ENCODE measurements at regions not wholly inside any gene's neighbourhood (a gene's known extent, or its start where the extent isn't known, plus 50 kb on each side); places are given as distances from the start of the nearest gene placed in this dataset.
A peak's percentile ranks its signal among the peaks of the same experiment; 100 is the strongest.

DNA sequence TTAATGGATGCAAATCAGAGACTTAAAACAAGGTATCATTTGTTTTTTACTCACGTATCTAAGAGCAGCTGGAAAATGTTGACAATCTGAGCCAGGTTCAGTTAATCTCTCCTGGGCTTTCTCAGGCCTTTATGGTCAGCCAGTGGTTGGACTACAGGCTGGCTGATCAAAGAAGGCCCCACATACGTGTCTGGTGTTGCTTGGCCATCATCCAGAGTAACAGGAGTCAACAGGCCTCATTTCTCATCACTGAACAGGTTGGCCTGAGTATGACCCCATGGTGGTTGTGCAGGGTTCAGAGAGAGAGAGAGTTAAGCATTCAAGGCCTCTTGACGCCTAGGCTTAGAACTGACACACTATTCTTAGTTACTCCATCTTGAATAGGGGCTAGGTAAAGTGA lies 97.0 kb upstream of the VLDLR start:
- no peak for DNase-seq

DNA sequence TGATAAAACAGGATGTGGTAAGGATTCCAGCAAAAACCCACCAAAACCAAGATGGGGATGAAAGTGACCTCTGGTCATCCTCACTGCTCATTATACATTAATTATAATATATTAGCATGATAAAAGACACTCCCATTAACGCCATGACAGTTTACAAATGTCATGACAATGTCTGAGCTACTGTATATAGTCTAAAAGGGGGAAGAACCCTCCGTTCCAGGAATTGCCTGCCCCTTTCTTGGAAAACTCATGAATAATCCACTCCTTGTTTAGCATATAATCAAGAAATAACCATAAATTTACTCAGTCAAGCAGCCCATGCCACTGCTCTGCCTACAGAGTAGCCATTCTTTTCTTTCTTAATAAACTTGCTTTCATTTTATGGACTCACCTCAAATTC lies 96.4 kb upstream of the VLDLR start:
- DNase-seq, result no peak

DNA sequence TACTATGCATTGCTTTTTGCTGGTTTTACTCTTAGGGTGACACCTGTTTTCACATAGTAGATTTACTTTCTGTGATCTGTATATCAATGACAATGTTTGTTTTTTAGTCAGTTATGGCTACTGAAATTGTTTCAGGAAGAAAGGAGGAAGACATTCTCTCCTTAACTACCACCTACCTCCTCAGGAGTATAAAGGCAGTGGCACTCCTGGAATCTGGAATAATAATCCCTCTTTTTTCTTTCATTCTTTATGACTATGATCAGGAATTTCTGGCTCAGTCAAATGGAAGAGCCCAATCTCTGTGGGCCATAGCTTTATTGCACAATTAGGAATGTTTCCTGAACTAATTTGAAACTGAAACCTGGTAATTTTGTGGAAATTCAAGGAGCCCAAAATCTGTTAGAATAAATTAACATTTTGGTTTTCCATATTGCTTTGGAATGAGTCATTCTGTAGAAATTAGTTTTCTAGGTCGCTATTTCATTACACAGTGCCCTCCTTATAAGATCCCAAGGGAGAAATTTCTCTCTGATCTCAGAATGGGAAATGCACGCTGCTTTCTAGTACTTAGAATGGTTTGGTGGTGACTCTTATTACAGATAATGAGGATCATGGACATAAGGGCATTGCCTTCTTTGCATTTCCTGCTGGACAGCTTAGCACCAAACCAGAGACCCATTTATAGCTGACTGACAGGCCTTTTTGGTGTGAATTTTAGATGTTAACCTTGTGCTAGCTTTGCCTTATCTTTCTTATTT lies 95.3 kb upstream of the VLDLR start:
- no peak for DNase-seq

DNA sequence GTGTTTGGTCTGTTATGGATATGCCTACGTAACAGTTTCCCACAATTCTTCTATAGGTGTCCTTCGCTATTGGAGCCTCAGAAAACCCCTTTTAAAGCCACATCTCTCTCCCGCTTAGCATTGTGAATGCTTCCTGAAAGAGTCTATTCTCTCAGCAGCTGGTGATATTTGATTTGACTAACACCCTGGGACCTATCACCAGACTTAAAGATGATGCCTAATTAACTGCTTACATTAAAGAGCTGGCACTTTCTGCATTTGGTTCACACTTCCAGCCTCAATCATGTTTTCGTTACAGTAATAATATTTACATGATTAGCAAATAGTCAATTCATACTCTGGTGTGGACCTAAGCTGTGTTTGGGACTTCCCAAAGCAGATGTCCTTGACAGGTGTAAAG lies 90.1 kb upstream of the VLDLR start:
- DNase-seq, result no peak

DNA sequence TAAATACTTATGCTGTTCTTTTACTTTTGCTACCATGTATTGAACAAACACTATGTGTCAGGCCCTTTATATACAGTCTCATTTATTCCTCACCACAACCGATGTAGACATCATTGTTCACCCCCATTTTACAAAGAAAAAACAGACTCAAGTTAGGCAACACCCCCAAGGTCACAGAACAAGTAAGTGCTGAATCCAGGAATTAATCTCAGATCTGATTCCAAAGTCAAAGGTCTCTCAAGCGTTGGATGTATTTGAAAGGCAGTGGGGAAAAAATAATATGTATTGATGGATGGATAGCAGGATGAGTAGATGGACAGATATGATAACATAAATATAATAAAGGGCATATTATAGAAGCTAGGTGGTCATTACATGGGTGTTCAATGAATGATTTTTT lies 85.1 kb upstream of the VLDLR start:
- DNase-seq, result no peak

DNA sequence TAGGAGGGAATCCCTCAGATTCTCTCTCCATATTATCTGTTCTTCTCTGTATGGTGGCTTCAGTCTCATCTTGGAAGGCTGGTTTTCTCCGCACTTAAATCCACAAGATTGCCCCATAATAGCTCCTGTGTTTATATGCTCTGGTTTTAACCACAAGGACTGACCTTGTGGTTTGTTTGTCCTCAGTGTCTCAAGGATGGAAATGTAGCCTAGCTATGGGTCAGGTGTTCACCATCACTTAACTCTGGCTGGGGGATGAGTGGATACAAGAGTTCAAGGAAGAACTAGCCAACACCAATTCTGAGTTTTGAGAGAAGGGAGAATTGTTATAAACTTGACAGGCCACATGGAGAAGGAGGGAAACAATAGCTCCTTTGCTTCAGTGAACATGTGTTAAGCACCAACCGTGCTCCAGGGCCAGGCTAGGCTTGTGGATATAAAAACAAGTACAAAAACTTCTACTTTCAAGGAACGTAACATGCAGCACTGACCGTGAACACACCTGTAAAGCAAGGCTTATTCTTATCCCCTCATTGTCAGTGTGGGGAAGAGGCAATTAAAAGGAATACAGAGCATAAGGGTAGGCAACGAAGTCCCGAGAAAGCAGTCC lies 75.6 kb upstream of the VLDLR start:
- DNase-seq, result no peak

DNA sequence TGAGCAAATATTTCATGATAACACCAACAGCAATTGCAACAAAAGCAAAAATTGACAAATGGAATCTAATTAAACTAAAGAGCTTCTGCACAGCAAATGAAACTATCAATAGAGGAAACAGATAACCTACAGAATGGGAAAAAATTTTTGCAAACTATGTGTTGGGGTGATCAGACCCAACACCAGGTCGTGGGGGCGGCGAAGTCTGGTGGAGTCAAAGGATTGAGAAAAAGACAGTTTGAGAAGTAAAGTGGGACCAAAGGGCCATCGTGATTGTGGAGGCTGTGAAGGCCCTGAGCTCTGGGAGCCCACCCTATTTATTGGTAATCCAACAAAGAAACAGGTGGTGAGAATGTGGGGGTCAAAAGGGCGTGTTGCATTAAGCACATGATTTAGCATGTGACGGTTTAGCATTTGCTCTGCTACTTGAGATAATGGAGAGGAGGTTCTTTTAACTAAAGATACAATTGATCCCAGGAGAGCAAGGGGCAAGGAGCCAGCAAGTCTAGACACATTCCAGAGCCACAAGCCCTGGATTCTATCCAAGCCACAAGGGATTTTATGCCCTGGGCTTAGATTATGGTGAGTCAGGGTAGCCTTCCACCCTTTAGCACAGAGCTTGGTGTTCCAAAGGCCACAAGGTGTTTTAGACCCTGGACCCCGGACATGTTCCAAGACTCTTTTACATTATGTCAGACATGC lies 65.5 kb upstream of the VLDLR start:
- peak; percentile 65 for DNase-seq

DNA sequence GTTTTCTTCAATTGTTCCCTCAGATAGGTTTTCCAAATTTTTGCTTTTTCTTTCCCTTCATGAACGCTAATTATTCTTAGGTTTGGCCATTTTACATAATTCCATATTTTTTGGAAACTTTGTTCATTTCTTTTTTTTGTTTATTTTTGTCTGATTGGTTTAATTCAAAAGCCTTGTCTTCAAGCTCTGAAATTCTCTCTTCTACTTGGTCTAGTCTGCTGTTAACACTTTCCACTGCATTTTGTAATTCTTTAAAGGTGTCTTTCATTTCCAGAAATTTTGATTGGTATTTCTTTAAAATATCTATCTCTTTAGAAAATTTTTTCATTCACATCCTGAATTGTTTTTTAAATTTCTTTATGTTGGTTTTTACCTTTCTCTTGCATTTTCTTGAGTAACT lies 63.9 kb upstream of the VLDLR start:
- DNase-seq, result no peak

DNA sequence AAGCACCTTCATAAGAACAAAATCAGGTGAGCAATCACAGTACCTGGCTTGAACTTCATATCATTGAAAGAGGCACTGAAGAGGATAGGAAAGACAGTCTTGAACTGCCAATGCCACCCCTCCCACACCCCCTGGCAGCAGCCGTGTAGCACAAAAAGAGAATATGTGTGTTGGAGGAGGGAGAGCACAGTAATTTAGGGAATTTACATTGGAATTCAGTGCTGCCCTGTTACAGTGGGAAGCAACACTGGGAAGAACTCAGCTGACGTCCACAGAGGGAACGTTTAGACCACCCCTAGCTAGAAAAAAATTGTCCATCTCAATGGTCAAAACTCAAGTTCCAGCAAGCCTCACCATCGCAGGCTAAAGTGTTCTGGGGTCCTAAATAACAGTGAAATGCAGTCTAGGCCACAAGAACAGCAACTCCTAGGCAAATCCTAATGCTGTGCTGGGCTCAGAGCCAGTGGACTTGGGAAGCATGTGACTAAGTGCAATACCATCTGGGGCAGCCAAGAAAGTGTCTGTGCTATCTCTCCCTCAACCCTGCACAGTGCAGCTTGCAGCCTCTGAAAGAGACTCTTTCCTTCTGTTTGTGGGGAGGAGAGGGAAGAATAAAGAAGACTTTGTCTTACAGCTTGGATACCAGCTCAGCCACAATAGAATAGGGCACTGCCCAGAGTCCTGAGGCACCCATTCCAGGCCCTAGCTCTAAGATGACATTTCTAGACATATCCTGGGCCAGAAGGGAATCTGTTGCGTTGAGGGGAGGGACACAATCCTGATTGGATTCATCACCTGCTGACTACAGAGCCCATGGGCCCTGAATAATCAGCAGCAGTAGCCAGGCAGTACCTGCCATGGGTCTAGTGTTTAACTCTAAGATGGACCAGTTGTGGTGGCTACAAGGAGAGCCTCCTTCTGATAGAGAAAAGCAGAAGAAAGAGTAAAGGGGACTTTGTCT lies 62.1 kb upstream of the VLDLR start:
- peak; percentile 61 for DNase-seq

DNA sequence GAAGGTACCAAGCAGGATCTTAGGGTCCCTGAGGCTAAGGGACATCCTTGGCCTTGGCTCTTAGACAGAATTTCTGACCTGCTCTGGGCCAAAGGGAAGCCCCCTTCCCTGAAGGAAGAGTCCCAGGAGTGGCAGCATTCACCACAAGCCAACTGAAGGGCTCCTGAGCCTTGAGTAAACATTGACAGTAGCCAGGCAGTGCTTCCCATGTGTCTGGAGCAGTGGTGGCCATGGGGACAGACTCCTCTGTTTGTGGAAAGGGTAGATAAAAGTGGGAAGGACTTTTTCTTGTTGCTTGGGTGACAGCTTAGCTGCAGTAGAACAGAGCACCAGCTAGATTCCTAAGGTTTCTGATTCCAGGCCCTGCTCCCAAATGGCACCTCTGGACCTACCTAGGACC lies 61.4 kb upstream of the VLDLR start:
- DNase-seq, result no peak

DNA sequence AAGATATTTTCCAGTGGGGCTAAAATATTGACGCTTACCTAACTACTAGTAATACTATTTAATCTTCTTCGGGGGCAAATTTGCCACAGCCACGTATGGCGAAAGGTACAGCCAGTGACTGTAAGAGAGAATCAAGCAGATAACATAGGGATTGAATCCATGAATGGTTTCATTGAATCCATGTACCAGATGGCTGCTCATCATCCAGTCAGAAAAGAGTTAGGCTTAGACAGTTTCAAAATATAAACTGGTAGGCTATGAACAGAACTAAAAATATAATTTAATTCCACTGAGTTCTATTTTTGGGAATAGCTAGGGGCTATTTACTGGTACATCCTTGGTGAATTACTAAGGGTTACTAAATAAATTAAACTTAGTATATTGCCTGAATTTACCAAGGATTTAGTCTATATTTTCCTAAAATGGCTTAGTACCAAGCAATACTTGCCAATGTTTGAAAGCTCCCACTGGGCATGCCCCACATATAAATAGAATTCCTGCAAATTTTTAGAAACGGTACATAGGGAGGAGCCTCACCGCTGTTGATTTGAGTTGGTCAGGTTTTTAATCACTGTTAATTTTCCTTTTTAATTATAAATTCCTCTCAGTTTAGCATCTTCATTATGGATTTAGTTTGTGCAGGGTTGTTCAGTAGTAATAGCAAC lies 55.8 kb upstream of the VLDLR start:
- DNase-seq, result peak; percentile 11

DNA sequence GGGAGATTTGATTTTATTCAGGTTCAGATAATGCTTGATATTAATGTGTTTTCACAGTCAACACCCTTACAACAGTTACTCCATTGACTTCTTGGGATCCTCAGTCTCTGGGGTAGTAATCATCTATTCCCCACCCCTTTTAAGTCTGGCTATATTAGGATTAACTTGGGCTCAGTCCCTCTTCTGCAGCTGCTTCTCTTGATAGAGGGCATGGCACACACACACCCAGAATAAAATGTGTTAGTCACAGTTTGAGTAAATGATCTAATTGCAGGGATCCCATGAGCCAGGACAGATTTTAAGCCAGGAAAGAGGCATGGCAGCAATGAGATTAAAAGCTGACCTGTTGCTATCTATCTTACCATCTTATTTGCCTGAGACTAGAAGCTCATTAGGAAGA lies 53.7 kb upstream of the VLDLR start:
- peak; percentile 76 for DNase-seq

DNA sequence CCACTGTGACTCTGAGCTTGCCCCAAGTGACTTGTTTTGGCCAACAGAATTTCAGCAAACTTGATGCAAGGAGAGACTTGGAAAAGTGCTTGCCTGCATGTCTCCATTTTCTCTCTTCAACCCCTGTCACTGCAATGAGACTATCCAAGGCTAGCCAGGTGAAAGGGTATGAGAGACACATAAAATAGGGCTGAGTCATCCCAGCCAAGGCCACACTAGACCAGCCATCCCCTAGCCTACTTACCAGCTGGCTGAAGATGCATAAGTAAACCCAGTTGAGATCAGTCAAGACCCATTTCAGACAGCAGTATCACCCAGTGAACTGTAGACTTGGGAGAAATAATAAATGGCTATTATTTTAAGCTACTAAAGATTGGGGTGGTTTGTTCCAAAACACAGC lies 52.9 kb upstream of the VLDLR start:
- DNase-seq, result no peak

DNA sequence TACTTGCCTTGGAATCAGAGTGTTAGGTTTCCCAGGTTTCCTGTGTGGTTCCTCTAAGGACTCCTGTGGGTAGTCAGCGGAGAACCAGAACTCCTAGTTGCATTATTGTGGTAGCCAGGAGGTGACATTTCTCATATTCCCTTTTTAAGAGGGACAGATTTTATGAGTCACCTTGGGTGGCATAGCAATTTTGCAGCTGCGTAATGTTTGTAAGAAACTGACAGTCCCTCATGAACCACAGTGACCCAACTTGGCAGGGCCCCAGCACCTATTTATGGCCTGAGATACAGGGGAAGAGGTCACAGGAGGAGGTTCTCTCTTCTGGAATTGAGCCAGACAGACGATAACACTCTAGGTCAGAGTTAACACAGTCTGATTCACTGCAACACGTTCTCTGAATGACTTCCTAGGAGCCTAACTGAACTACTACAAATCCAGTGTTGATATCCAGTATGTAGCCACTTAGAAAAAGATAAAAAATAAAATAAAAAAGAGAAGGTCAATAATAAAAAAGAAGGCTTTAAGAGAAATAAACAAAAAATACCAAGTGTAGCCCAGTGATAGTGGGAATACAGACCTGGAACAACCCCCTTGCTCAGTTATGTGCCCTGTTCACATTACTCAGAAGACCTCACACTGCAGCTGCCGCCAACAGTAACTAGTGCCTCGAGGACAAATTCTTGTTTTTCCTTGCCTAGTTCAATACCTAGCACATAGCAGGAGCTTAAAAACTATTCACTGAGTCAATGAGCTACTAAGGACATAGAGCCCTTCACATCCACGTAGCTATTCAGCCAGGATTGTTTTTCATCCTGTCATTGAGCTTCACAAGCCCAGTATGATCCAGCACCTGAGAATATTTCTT lies 50.7 kb upstream of the VLDLR start:
- DNase-seq, result no peak

All from NCI-H82 (cell line).